Upper lobe of right lung (tissue), 1 donor: ENCODE measurements at regions not wholly inside any gene's neighbourhood (a gene's known extent, or its start where the extent isn't known, plus 50 kb on each side); places are given as distances from the start of the nearest gene placed in this dataset.

Experiments
- ATAC-seq: fragments of 200-7000 bp; cut with Tn5 transposase; one replicate; pipeline ENCODE4 v1.9.1; 2020; ENCODE audit warnings: mild to moderate bottlenecking, moderate library complexity
- DNase-seq: peaks from one replicate; pipeline ENCODE4 v3.0.0-alpha.2; 2020
- H3K27ac ChIP-seq: fragments of 200-600 bp; one replicate; pipeline ENCODE4 v1.8.0; 2022
- H3K27me3 ChIP-seq: fragments of 200-600 bp; one replicate; pipeline ENCODE4 v1.8.0; 2022; ENCODE audit warnings: mild to moderate bottlenecking
- H3K36me3 ChIP-seq: fragments of 200-600 bp; one replicate; pipeline ENCODE4 v1.8.0; 2022
- H3K4me1 ChIP-seq: fragments of 200-600 bp; one replicate; pipeline ENCODE4 v1.8.0; 2022
- H3K4me3 ChIP-seq: fragments of 200-600 bp; one replicate; pipeline ENCODE4 v1.8.0; 2022; ENCODE audit warnings: mild to moderate bottlenecking
- H3K9me3 ChIP-seq: fragments of 200-600 bp; one replicate; pipeline ENCODE4 v1.8.0; 2022
- CTCF ChIP-seq: fragments of 200-600 bp; IDR thresholded peaks from one replicate; pipeline ENCODE4 v1.8.0; 2022; ENCODE audit warnings: antibody characterized with exemption
- intact Hi-C: fragments of 100-400 bp; cut with DNase I; formaldehyde crosslinking; loops from one replicate; pipeline ENCODE4 v1.11.0; 2022
- donor health status: DM: no; HTN: yes; CAD: no; lungs with severe emphysema.

- ATAC-seq (no peak), DNase-seq (no peak)
- no peak for TF ChIP-seq CTCF
- H3K36me3 ChIP-seq, result no peaks in the 10 kb centered on the region
- no peaks in the 10 kb centered on the region for H3K4me1 ChIP-seq
- H3K9me3 ChIP-seq, result no peaks in the 10 kb centered on the region
- H3K27me3 ChIP-seq, result no peaks in the 10 kb centered on the region
- intact Hi-C loops, result no loop called here
- no peak overlapping the region for H3K4me3 ChIP-seq
- H3K27ac ChIP-seq, result no peak overlapping the region
These were observed 211.8 kb downstream of the DACT1 start for GRCh38 chr14:58849601-58850000.

DNA sequence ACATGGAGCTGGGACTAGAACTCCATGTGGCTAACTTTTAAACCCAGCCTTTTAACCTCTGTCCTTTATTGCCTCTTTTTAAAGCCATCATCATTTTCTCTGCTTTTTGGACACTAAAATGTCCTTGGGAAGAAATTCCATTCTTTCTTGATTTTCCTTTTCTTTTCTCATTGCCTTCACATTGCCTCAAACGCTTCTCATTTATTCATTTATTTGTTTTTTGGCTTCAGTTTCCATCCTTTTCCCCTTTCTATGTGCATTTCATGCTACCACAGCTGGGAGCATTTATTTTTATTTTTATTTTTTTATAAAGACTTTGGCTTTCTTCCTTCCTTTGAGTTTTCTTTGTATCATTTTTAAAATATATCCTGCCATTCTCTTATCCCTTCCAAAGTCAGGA, 212.2 kb downstream of the DACT1 start:
- intact Hi-C loops, result no loop called here
- Histone ChIP-seq H3K36me3 (no peaks in the 10 kb centered on the region), H3K4me1 (no peaks in the 10 kb centered on the region), H3K27me3 (no peaks in the 10 kb centered on the region), H3K27ac (no peak overlapping the region), H3K4me3 (no peak overlapping the region), H3K9me3 (no peaks in the 10 kb centered on the region)
- DNase-seq (no peak), ATAC-seq (no peak)
- TF ChIP-seq CTCF, result no peak

GRCh38 chr14:58861586-58861985, 223.8 kb downstream of the DACT1 start:
- ATAC-seq (no peak), DNase-seq (no peak)
- Histone ChIP-seq H3K4me3 (no peak overlapping the region), H3K27me3 (no peaks in the 10 kb centered on the region), H3K4me1 (no peaks in the 10 kb centered on the region), H3K36me3 (no peaks in the 10 kb centered on the region), H3K9me3 (no peaks in the 10 kb centered on the region), H3K27ac (no peak overlapping the region)
- TF ChIP-seq CTCF, result no peak
- intact Hi-C loops, result no loop called here

DNA sequence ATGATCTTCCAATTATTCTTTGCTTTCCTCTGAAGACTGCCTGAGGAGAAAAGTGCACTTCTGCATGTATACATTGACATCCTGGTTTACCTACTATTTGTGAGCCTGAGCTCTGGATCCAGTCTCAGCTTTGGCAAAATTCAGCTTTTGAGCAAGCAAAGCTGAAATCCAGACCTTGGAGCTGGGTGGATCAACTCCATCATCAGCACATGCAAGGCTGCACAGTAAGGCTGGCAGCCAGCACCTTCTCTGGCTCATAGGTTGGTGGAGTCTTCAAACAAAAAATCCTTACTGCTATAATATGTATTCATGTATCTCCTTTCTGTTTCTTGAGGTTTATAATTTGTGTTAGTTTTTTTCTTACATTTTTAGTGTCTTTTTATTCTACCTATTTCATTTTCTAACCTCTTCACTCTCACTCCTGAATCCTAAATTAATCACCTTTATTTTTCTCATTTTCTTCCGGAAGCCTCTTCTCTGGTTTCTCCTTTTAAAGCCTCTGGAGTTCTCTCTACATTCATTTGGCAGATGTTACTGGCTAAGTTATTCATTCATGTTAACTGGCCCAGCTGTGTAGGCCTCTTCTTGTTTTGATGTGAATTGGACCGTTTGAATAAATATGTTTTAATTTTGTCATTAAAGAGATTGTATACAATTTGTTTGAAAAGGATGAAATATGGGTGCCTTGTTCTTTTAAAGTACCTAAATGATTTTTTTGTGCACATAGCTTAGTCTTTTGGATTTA, 224.8 kb downstream of the DACT1 start:
- TF ChIP-seq CTCF, result no peak
- Histone ChIP-seq H3K27me3 (no peaks in the 10 kb centered on the region), H3K4me1 (no peaks in the 10 kb centered on the region), H3K27ac (no peak overlapping the region), H3K36me3 (no peaks in the 10 kb centered on the region), H3K9me3 (no peaks in the 10 kb centered on the region), H3K4me3 (no peak overlapping the region)
- intact Hi-C loops, result no loop called here
- DNase-seq (no peak), ATAC-seq (no peak)

- Histone ChIP-seq H3K9me3 (no peaks in the 10 kb centered on the region), H3K27me3 (no peaks in the 10 kb centered on the region), H3K36me3 (no peaks in the 10 kb centered on the region), H3K4me1 (no peaks in the 10 kb centered on the region), H3K27ac (no peak overlapping the region), H3K4me3 (no peak overlapping the region)
- no peak for ATAC-seq
- intact Hi-C loops, result no loop called here
- no peak for DNase-seq
- TF ChIP-seq CTCF, result no peak
These were observed 226.0 kb downstream of the DACT1 start for GRCh38 chr14:58863661-58864345.
